ENCODE measurements at regions not wholly inside any gene's neighbourhood (a gene's known extent, or its start where the extent isn't known, plus 50 kb on each side); places are given as distances from the start of the nearest gene placed in this dataset.

DNA sequence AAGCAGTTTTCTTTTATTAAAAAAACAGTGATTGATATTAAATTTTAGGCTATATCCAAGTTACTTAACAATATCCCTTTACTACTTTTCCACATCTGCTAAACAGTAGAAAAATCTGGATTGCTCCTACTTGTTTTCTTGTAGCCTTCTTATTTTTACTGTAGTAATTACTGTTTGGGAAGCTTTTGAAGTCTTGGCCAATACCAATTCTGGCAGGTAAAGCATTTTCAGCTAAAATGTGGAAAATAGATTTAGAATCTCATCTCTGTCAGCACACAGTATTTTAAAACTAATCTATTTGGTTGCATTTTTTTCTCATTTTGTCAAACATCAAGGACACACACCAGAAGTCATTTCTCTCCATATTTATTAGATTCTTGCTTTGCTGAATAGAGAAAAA, 1485.7 kb upstream of the PIK3C3 start:
- TF ChIP-seq POLR2A (IDR thresholded peaks at IDR 0.05) (no peak), EP300 (IDR thresholded peaks at IDR 0.05) (no peak)
- TF ChIP-seq, protein P1, sequence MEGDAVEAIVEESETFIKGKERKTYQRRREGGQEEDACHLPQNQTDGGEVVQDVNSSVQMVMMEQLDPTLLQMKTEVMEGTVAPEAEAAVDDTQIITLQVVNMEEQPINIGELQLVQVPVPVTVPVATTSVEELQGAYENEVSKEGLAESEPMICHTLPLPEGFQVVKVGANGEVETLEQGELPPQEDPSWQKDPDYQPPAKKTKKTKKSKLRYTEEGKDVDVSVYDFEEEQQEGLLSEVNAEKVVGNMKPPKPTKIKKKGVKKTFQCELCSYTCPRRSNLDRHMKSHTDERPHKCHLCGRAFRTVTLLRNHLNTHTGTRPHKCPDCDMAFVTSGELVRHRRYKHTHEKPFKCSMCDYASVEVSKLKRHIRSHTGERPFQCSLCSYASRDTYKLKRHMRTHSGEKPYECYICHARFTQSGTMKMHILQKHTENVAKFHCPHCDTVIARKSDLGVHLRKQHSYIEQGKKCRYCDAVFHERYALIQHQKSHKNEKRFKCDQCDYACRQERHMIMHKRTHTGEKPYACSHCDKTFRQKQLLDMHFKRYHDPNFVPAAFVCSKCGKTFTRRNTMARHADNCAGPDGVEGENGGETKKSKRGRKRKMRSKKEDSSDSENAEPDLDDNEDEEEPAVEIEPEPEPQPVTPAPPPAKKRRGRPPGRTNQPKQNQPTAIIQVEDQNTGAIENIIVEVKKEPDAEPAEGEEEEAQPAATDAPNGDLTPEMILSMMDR (IDR thresholded peaks at IDR 0.05) = no peak
